ENCODE measurements at regions not wholly inside any gene's neighbourhood (a gene's known extent, or its start where the extent isn't known, plus 50 kb on each side); places are given as distances from the start of the nearest gene placed in this dataset.

DNA sequence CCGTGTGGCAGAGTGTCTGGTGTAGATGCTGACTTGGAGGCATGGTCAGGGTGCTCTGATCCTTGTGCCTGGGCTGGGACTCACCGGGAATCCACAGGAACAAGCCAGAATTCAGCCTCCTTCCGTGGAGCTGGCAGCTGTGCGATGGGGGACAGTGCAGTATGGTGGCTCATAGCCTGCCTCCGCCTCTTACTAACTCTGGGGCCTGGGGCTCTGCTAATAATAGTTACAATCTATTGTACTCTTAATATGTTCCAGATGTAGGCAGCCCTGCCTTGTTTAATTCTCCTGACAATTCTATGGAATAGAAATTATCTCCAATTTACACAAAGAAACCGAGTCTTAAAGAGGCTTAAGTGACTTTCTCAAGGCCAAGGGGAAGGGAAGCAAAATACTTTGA, 77.6 kb downstream of the PCDH1 start:
- no peak for DNase-seq

DNA sequence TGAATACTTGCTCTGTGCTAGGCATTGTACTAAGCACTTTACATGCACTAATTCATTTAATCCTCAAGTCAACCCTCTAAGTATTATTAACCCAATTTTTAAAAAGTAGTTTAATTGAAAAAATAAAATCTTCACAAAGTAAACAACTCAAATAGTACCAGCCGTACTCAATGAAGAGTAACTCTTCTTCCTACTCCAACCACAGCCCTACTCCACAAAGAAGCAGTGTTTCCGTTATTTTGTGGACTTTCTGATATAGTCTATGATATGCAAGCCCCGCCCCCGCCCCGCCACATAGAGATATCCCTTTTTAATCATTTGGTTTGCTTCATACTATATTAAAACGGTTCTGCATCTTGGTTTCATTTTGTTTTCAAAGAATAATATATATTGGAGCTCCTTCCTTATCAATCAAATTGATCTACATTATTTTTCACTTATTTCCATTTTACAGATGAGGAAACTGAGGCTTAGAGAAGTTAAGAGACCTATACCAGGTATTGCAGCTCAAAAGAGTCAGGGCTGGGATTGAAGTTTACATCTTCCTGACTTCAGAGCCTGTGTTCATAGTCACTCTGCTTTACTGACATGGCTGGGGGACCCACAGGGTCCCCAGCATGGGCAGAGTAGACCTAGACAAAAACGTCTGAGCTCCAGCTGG, 78.6 kb downstream of the PCDH1 start:
- DNase-seq = no peak

GRCh38 chr5:141797425-141797824, 80.8 kb downstream of the PCDH1 start:
- no peak for DNase-seq

- DNase-seq = no peak
These were observed 82.8 kb downstream of the PCDH1 start for GRCh38 chr5:141795421-141795820.

GRCh38 chr5:141793881-141794280, 84.3 kb downstream of the PCDH1 start:
- DNase-seq = no peak

DNA sequence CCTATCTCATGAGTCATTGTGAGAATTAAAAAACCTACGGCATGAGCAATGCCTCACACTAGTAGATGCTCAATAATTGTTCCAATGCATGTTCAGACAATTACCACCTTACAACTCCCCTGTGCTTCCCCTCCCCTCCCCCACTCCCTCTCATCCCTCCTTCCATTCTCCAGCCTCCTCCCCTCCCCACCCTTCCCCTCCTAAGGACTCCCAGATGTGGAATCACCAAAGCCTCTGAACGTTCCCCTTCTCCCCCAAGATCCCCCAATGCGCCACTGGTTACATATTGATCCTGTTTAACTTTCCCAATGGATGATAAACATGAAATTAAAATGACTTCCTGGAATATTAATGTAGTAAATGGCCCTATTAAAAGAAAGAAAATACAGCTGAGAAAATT, 84.8 kb downstream of the PCDH1 start:
- DNase-seq = no peak

DNA sequence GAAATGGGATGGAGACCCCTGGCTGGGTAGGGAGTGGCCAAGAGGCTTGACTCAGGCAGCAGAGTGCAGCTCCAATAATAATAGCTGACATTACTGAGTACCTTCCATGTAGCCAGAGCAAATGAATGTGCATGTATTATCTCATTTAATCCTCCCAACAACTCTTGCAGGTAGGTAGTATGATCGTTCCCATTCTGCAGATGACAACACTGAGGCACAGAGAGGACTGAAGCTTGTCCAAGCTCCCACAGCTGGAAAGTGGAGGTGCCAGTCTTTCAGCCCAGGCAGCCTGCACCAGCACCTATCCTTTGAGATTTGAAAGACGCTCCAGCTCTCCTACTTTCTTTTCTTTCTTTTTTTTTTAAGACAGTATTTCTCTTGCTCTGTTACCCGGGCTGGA, 87.6 kb downstream of the PCDH1 start:
- no peak for DNase-seq

GRCh38 chr5:141789330-141789729, 88.9 kb downstream of the PCDH1 start:
- no peak for DNase-seq

DNA sequence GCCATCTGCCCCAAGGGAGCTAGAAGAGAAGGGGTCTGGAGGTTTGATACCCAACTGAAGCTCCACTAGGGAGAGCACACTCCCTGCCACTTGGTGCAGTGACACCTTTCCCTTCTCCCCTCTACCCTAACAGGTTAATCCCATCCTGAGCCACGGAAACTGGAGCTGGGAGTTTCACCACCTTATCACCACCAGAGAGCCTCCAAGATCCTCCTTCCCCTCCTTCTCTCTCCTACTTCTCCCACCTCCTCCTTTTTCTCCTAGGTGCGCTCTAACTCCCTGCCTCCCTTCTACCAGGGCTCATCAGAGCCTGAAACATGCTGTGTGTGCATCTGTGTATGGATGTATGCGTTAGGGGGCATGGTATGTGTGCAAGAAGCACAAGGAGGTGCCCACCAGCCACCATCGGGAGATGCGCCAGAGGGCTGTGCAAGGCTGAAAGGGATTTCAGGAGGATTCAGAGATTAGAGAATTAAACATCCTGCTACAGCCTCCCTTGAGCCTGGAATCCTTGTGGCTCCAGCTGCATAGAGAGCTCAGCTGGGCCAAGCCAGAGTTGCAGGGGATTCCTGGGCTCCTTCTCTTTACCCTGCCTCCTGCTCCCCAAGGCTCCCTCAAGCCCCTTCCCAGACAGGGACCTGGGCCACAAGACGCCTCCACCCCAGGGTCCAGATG, 89.8 kb downstream of the PCDH1 start:
- no peak for DNase-seq

GRCh38 chr5:141787376-141787775, 90.8 kb downstream of the PCDH1 start:
- DNase-seq = peak in 1 of 2 donors; percentile 37

DNA sequence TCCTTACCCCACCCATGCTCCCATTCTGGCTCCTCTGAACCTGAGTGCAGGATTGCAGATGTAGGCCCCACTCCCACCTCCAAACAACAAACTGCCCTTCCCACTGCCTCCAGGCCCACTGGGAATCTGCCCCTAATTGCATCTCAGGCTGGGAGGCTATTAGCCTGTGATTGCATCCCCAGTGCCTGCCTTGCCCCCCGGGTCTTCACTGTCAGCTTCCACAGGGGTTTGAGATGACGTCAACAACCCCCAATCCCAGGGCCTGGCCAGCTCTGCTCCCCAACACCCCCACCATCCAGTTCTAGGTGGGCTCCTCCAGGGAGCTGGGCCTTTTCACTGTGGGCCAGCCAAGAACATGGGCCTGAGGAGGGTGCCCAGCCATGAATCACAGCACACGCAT, 91.5 kb downstream of the PCDH1 start:
- no peak for DNase-seq

GRCh38 chr5:141785711-141786110, 92.5 kb downstream of the PCDH1 start:
- DNase-seq = no peak

GRCh38 chr5:141785135-141785534, 93.1 kb downstream of the PCDH1 start:
- no peak for DNase-seq

GRCh38 chr5:141784529-141784928, 93.7 kb downstream of the PCDH1 start:
- no peak for DNase-seq

DNA sequence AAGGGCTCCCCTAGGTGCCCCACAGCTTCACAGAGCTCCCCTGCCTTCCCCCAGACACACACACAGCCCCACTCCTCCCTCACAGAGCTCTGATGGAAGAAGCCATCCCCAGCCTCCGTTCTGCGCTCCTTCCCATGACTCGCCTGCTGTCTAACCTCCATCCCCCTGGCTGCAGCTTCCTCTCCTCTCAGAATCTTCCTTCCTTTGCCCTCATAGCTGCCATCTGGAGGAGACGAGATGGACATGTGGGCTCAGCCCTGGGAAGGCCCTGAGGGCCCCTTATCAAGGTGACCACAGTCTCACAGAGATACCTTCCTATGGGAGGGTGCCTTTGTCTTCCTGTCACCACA, 94.3 kb downstream of the PCDH1 start:
- no peak for DNase-seq

- DNase-seq = no peak
These were observed 94.9 kb downstream of the PCDH1 start for GRCh38 chr5:141783005-141783946.

DNA sequence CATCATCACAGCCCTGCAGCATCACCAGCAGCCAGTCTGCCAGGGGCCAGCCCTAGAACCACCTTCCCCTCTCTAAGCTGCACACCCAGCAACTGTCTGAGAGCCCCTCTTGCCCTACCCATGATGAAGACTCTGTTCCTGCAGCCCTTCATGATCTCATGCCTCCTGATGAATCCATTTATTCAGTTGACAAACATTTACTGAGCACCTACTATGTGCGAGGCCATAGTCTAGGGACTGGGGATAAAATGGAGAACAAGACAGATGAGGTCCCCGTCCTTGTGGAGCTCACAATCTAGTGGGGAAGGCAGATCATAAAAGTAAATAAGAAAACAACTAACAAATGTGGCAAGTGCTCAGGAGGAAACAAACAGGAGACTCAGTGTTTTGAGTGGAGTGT, 96.3 kb downstream of the PCDH1 start:
- DNase-seq = no peak

DNA sequence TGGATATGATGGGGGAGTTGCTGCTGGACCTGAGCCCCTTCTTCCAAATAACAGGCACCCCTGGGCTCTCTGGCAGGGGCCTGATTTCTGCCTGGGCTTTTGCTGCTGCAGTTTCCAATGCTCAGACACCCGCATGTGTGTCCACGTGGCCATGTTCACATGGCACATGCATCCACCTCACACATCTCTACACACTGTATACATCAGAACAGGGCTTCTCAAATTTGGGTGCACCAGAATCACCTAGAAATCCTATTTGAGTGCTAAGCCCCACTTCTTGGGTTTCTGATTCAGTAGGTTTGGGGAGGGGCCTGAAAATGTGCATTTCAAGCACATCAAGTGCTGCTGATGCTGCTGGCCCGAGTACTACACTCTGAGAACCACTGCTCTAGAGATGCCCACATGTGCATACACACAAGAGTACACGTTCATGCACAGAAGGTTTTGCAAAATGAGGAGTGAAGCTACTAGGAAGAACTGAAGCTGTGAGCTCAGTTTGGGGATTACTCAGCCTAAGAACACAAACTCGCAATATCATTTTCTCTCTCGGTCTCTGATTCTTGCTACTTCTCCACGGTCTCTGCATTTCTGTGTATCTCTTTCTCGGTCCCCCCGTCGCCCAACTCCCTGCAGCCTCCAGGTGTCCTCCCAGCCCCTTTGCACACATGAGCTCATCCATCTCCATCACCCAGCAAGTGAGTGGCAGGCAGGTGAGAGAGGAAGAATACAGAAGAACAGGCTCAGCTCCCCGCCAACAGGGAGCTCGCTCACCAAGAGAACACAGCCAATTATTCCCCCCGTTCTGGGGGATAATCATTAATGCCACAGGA, 97.0 kb downstream of the PCDH1 start:
- no peak for DNase-seq

GRCh38 chr5:141780240-141780951, 97.8 kb downstream of the PCDH1 start:
- no peak for DNase-seq

DNA sequence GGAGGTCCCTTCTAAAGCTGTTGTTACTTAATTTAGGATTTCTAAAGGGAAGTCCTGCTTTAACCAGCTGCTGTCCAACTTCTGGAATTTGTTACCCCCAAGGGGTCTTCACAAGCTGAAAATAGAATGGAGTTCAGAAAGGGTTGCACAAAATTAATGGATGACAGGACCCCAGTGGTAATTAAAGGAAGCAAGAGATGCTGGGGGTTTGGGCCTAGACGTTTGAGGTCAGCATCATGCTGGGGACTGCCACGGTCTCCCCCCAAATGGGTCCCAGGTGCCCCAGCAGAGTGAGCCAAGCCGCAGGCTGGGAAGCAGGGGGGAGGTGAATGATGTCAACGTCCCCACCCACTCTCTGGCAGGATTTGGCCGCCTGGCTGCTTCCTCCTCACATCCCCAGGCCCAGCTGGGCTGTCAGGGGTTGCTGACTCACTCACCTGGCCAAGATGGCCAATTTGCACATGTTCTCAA, 97.5 kb upstream of the ARAP3 start:
- DNase-seq = peak in 1 of 2 donors; percentile 62

GRCh38 chr5:141778683-141779082, 96.7 kb upstream of the ARAP3 start:
- no peak for DNase-seq

DNA sequence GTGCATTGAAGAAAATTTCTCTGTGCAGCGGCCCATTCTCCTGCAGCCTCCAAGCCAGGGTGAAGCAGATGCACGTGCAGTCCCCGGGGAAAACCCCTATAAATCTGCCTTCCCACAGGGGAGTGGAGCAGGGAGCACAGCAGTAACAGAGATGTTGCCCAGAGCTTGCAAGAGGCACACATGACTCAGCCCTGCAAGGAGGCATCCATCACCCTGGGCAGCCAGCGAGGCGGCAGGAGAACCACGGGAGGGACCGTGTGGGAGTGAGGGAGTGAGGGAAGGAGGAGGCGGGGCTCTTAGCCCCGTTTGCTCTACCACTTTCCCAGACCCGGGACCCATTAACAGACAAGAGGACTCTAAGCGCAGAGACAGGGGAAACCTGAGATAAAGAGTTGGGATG, 96.2 kb upstream of the ARAP3 start:
- peak in 1 of 2 donors; percentile 73 for DNase-seq
